ENCODE measurements at regions not wholly inside any gene's neighbourhood (a gene's known extent, or its start where the extent isn't known, plus 50 kb on each side); places are given as distances from the start of the nearest gene placed in this dataset.
A peak's percentile ranks its signal among the peaks of the same experiment; 100 is the strongest.
"Not testable (repeated sequence)": the region's sequence is repeated elsewhere in the genome, so short reads cannot be mapped to it uniquely, and the experiment has no call there.

GRCh38 chr5:177846598-177846997 is 63.9 kb upstream of the FAM153A start:
- H2AFZ ChIP-seq (ENCODE audit: low read length); H3K4me2 ChIP-seq (ENCODE audit: low read depth, low read length); H3K27me3 ChIP-seq (ENCODE audit: control insufficient read depth in 1 of 2, insufficient read depth in 2 of 2, low read length in 2 of 2); in situ Hi-C loops (cut with HindIII; ENCODE audit: extremely low pct_ligation_motif_present, low pct_unique_long_range_greater_than_20kb); DNase-seq (ENCODE audit: low spot score); BruUV-seq (replicated peaks); H3K79me2 ChIP-seq (ENCODE audit: insufficient read depth, low read length); H3K4me1 ChIP-seq (ENCODE audit: insufficient read depth, low read length); FAIRE-seq; intact Hi-C loops (cut with micrococcal nuclease; ENCODE audit: unreplicated experiment); POLR2A ChIA-PET; H3K27ac ChIP-seq (ENCODE audit: extremely low read length, insufficient read depth, low read length); CTCF ChIA-PET (ENCODE audit: low intra/inter-chr PET ratio, low total read pairs); H3K36me3 ChIP-seq (replicated peaks in 1 of 2; ENCODE audit: control insufficient read depth in 1 of 2, insufficient read depth in 2 of 2, low read length in 2 of 2); H3K4me3 ChIP-seq (replicated peaks in 1 of 3; ENCODE audit: insufficient read depth in 1 of 3, low read depth in 2 of 3, low read length in 3 of 3); H3K9ac ChIP-seq (ENCODE audit: insufficient read depth, low read depth, low read length); H4K20me1 ChIP-seq (ENCODE audit: insufficient read depth, low read length); H3K9me3 ChIP-seq (ENCODE audit: low read length): not testable (repeated sequence)
- 5% methylated on average over 2 of the region's 5 CpGs for WGBS (ENCODE audit: low lambda C conversion rate)
- peak; percentile 63 for ATAC-seq

- intact Hi-C loops (cut with micrococcal nuclease; ENCODE audit: unreplicated experiment); POLR2A ChIA-PET; H3K9me3 ChIP-seq (ENCODE audit: low read length): not testable (repeated sequence)
These were observed 63.2 kb upstream of the FAM153A start for GRCh38 chr5:177845906-177846305.

GRCh38 chr5:177836191-177836590 is 53.5 kb upstream of the FAM153A start:
- H3K4me1 ChIP-seq (ENCODE audit: insufficient read depth, low read length); FAIRE-seq; H3K4me2 ChIP-seq (ENCODE audit: low read depth, low read length); DNase-seq (ENCODE audit: low spot score); POLR2A ChIA-PET; CTCF ChIA-PET (ENCODE audit: low intra/inter-chr PET ratio, low total read pairs); ATAC-seq; in situ Hi-C loops (cut with HindIII; ENCODE audit: extremely low pct_ligation_motif_present, low pct_unique_long_range_greater_than_20kb); intact Hi-C loops (cut with micrococcal nuclease; ENCODE audit: unreplicated experiment); BruUV-seq (replicated peaks); H2AFZ ChIP-seq (ENCODE audit: low read length); H3K9me3 ChIP-seq (ENCODE audit: low read length); H3K27me3 ChIP-seq (ENCODE audit: control insufficient read depth in 1 of 2, insufficient read depth in 2 of 2, low read length in 2 of 2); H3K79me2 ChIP-seq (ENCODE audit: insufficient read depth, low read length); H3K4me3 ChIP-seq (replicated peaks in 1 of 3; ENCODE audit: insufficient read depth in 1 of 3, low read depth in 2 of 3, low read length in 3 of 3); H3K36me3 ChIP-seq (replicated peaks in 1 of 2; ENCODE audit: control insufficient read depth in 1 of 2, insufficient read depth in 2 of 2, low read length in 2 of 2); H3K27ac ChIP-seq (ENCODE audit: extremely low read length, insufficient read depth, low read length); H3K9ac ChIP-seq (ENCODE audit: insufficient read depth, low read depth, low read length); H4K20me1 ChIP-seq (ENCODE audit: insufficient read depth, low read length): not testable (repeated sequence)
- 3% methylated on average over 4 of the region's 5 CpGs for WGBS (ENCODE audit: low lambda C conversion rate)

More at GRCh38 chr5:177845906-177846305, 63.2 kb upstream of the FAM153A start:
- in situ Hi-C loops (cut with HindIII; ENCODE audit: extremely low pct_ligation_motif_present, low pct_unique_long_range_greater_than_20kb); H3K36me3 ChIP-seq (replicated peaks in 1 of 2; ENCODE audit: control insufficient read depth in 1 of 2, insufficient read depth in 2 of 2, low read length in 2 of 2); H3K4me3 ChIP-seq (replicated peaks in 1 of 3; ENCODE audit: insufficient read depth in 1 of 3, low read depth in 2 of 3, low read length in 3 of 3); H3K27ac ChIP-seq (ENCODE audit: extremely low read length, insufficient read depth, low read length); H3K4me2 ChIP-seq (ENCODE audit: low read depth, low read length); BruUV-seq (replicated peaks); H4K20me1 ChIP-seq (ENCODE audit: insufficient read depth, low read length); H3K79me2 ChIP-seq (ENCODE audit: insufficient read depth, low read length); CTCF ChIA-PET (ENCODE audit: low intra/inter-chr PET ratio, low total read pairs); H3K4me1 ChIP-seq (ENCODE audit: insufficient read depth, low read length); DNase-seq (ENCODE audit: low spot score); FAIRE-seq; H2AFZ ChIP-seq (ENCODE audit: low read length); ATAC-seq; H3K9ac ChIP-seq (ENCODE audit: insufficient read depth, low read depth, low read length); H3K27me3 ChIP-seq (ENCODE audit: control insufficient read depth in 1 of 2, insufficient read depth in 2 of 2, low read length in 2 of 2): not testable (repeated sequence)
- 0% methylated on average over 1 of the region's 4 CpGs for WGBS (ENCODE audit: low lambda C conversion rate)
